ENCODE measurements at regions not wholly inside any gene's neighbourhood (a gene's known extent, or its start where the extent isn't known, plus 50 kb on each side); places are given as distances from the start of the nearest gene placed in this dataset.

GRCh38 chr7:25777969-25778708 is 373.9 kb upstream of the NFE2L3 start:
- Histone ChIP-seq H3K36me3 (ENCODE audit: control insufficient read depth, insufficient read depth, low read length) (no peaks in the 10 kb centered on the region), H3K27me3 (ENCODE audit: control insufficient read depth, insufficient read depth, low read length) (no peaks in the 10 kb centered on the region), H3K4me1 (ENCODE audit: control insufficient read depth, insufficient read depth, low read length) (no peaks in the 10 kb centered on the region), H3K9ac (ENCODE audit: low read depth, low read length) (no peak overlapping the region), H3K4me3 (ENCODE audit: low read depth, low read length) (no peak overlapping the region), H3K9me3 (ENCODE audit: control insufficient read depth, insufficient read depth, low read length) (no peaks in the 10 kb centered on the region)

DNA sequence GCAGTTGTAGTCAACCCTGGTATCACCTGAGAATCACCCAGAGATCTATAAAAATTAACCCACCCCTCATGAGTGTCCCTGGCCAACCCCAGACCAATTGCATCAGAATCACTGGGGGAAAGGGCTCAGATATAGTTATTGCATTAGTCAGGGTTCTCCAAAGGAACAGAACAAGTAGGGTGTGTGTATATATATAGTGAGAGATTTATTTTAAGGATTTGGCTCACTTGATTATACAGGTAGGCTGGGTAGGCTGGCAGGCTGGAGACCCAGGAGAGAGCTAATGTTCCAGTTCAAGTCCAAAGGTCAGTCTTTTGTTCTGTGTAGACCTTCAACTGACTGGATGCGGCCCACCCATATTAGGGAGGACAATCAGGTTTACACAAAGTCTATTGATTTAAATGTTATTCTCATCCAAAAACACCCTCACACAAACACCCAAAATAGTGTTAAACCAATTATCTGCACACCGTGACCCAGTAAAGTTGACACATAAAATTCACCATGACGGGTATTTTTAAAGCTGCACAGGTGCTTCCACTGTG is 372.9 kb upstream of the NFE2L3 start:
- Histone ChIP-seq H3K36me3 (ENCODE audit: control insufficient read depth, insufficient read depth, low read length) (no peaks in the 10 kb centered on the region), H3K4me3 (ENCODE audit: low read depth, low read length) (no peak overlapping the region), H3K9ac (ENCODE audit: low read depth, low read length) (no peak overlapping the region), H3K27me3 (ENCODE audit: control insufficient read depth, insufficient read depth, low read length) (no peaks in the 10 kb centered on the region), H3K4me1 (ENCODE audit: control insufficient read depth, insufficient read depth, low read length) (no peaks in the 10 kb centered on the region), H3K9me3 (ENCODE audit: control insufficient read depth, insufficient read depth, low read length) (no peaks in the 10 kb centered on the region)

- Histone ChIP-seq H3K4me1 (ENCODE audit: control insufficient read depth, insufficient read depth, low read length) (no peaks in the 10 kb centered on the region), H3K36me3 (ENCODE audit: control insufficient read depth, insufficient read depth, low read length) (no peaks in the 10 kb centered on the region), H3K9ac (ENCODE audit: low read depth, low read length) (no peak overlapping the region), H3K27me3 (ENCODE audit: control insufficient read depth, insufficient read depth, low read length) (no peaks in the 10 kb centered on the region), H3K9me3 (ENCODE audit: control insufficient read depth, insufficient read depth, low read length) (no peaks in the 10 kb centered on the region), H3K4me3 (ENCODE audit: low read depth, low read length) (no peak overlapping the region)
Measured at GRCh38 chr7:25780904-25781303, 371.1 kb upstream of the NFE2L3 start.

- Histone ChIP-seq H3K36me3 (ENCODE audit: control insufficient read depth, insufficient read depth, low read length) (no peaks in the 10 kb centered on the region), H3K4me3 (ENCODE audit: low read depth, low read length) (no peak overlapping the region), H3K4me1 (ENCODE audit: control insufficient read depth, insufficient read depth, low read length) (no peaks in the 10 kb centered on the region), H3K9me3 (ENCODE audit: control insufficient read depth, insufficient read depth, low read length) (no peaks in the 10 kb centered on the region), H3K27me3 (ENCODE audit: control insufficient read depth, insufficient read depth, low read length) (no peaks in the 10 kb centered on the region), H3K9ac (ENCODE audit: low read depth, low read length) (no peak overlapping the region)
Measured at GRCh38 chr7:25781704-25782103, 370.3 kb upstream of the NFE2L3 start.

DNA sequence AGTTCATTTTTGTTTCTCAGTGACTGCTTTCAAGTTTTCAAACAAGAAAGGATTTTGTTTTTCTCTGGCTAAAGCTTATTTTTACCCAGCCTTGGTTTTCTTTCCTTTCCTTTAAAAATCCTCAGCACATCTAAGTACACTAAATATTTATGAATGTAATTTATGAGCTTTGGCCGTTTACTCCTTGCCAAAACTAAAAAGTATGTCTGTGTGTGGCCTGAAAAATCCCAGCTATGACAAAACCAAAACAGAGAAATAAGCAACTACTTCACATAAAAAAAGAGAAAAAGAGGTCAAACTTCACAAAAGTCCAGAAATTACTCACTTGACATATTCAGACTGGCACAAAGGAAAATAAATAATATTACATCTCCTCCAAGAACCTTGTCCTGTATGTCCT is 365.1 kb upstream of the NFE2L3 start:
- Histone ChIP-seq H3K36me3 (ENCODE audit: control insufficient read depth, insufficient read depth, low read length) (no peaks in the 10 kb centered on the region), H3K27me3 (ENCODE audit: control insufficient read depth, insufficient read depth, low read length) (no peaks in the 10 kb centered on the region)

DNA sequence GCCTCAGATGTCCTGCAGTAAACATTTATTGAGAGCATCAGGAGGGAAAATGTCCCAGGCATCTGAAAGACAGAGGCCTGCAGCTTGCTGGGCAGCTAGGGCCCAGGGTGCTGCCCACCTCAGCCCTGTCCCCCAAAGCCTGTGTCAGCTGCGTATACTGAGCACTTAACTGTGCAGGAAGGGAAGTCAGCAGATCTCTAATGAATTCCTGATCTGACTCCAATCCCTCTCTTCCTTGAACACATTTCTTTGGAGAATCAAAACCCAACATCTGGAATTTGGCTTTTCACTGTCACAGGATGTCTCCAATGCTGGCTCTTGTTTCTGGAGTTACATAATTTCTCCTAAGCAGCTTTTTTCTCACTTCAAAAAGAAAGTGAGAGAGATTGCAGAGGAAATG is 364.7 kb upstream of the NFE2L3 start:
- Histone ChIP-seq H3K9ac (ENCODE audit: low read depth, low read length) (no peak overlapping the region), H3K27me3 (ENCODE audit: control insufficient read depth, insufficient read depth, low read length) (no peaks in the 10 kb centered on the region), H3K4me1 (ENCODE audit: control insufficient read depth, insufficient read depth, low read length) (no peaks in the 10 kb centered on the region), H3K4me3 (ENCODE audit: low read depth, low read length) (no peak overlapping the region), H3K36me3 (ENCODE audit: control insufficient read depth, insufficient read depth, low read length) (no peaks in the 10 kb centered on the region), H3K9me3 (ENCODE audit: control insufficient read depth, insufficient read depth, low read length) (no peaks in the 10 kb centered on the region)

More for the DNA sequence above, 365.1 kb upstream of the NFE2L3 start:
- no peaks in the 10 kb centered on the region for H3K9me3 ChIP-seq (ENCODE audit: control insufficient read depth, insufficient read depth, low read length)
- no peak overlapping the region for H3K4me3 ChIP-seq (ENCODE audit: low read depth, low read length)
- no peak overlapping the region for H3K9ac ChIP-seq (ENCODE audit: low read depth, low read length)
- H3K4me1 ChIP-seq (ENCODE audit: control insufficient read depth, insufficient read depth, low read length): no peaks in the 10 kb centered on the region

DNA sequence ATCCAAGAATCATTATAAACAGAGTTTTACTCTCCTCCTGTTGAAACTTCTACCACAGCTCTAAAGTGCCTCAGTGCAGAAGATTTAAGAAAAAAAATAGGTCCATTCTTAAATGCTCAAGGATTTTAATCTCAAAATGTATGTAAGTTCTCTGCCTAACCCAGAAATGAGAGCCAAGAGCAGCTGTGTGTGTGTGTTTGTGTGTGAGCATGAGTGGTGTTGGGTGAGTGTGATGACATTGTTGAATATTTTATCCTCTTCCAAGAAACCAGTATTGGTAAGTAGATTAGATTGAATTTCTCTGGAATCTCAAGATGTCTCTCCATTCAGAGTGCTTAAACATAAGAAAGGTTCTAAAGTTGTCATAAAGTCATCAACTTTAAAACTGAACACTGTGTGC is 363.6 kb upstream of the NFE2L3 start:
- H3K4me3 ChIP-seq (ENCODE audit: low read depth, low read length): no peak overlapping the region
- H3K9me3 ChIP-seq (ENCODE audit: control insufficient read depth, insufficient read depth, low read length): no peaks in the 10 kb centered on the region
- no peak overlapping the region for H3K9ac ChIP-seq (ENCODE audit: low read depth, low read length)
- no peaks in the 10 kb centered on the region for H3K4me1 ChIP-seq (ENCODE audit: control insufficient read depth, insufficient read depth, low read length)
- H3K36me3 ChIP-seq (ENCODE audit: control insufficient read depth, insufficient read depth, low read length): no peaks in the 10 kb centered on the region
- H3K27me3 ChIP-seq (ENCODE audit: control insufficient read depth, insufficient read depth, low read length): no peaks in the 10 kb centered on the region

- no peaks in the 10 kb centered on the region for H3K4me1 ChIP-seq (ENCODE audit: control insufficient read depth, insufficient read depth, low read length)
- no peaks in the 10 kb centered on the region for H3K9me3 ChIP-seq (ENCODE audit: control insufficient read depth, insufficient read depth, low read length)
- H3K27me3 ChIP-seq (ENCODE audit: control insufficient read depth, insufficient read depth, low read length): no peaks in the 10 kb centered on the region
- no peaks in the 10 kb centered on the region for H3K36me3 ChIP-seq (ENCODE audit: control insufficient read depth, insufficient read depth, low read length)
- no peak overlapping the region for H3K4me3 ChIP-seq (ENCODE audit: low read depth, low read length)
- no peak overlapping the region for H3K9ac ChIP-seq (ENCODE audit: low read depth, low read length)
Measured at GRCh38 chr7:25788961-25789620, 362.9 kb upstream of the NFE2L3 start.

GRCh38 chr7:25789701-25790640 is 362.0 kb upstream of the NFE2L3 start:
- no peaks in the 10 kb centered on the region for H3K4me1 ChIP-seq (ENCODE audit: control insufficient read depth, insufficient read depth, low read length)
- H3K36me3 ChIP-seq (ENCODE audit: control insufficient read depth, insufficient read depth, low read length): no peaks in the 10 kb centered on the region
- no peak overlapping the region for H3K4me3 ChIP-seq (ENCODE audit: low read depth, low read length)
- H3K9ac ChIP-seq (ENCODE audit: low read depth, low read length): no peak overlapping the region
- no peaks in the 10 kb centered on the region for H3K9me3 ChIP-seq (ENCODE audit: control insufficient read depth, insufficient read depth, low read length)
- H3K27me3 ChIP-seq (ENCODE audit: control insufficient read depth, insufficient read depth, low read length): no peaks in the 10 kb centered on the region

- no peak overlapping the region for H3K4me3 ChIP-seq (ENCODE audit: low read depth, low read length)
- no peaks in the 10 kb centered on the region for H3K36me3 ChIP-seq (ENCODE audit: control insufficient read depth, insufficient read depth, low read length)
- H3K9ac ChIP-seq (ENCODE audit: low read depth, low read length): no peak overlapping the region
- no peaks in the 10 kb centered on the region for H3K9me3 ChIP-seq (ENCODE audit: control insufficient read depth, insufficient read depth, low read length)
- no peaks in the 10 kb centered on the region for H3K27me3 ChIP-seq (ENCODE audit: control insufficient read depth, insufficient read depth, low read length)
- no peaks in the 10 kb centered on the region for H3K4me1 ChIP-seq (ENCODE audit: control insufficient read depth, insufficient read depth, low read length)
Measured at GRCh38 chr7:25790963-25791362, 361.0 kb upstream of the NFE2L3 start.

DNA sequence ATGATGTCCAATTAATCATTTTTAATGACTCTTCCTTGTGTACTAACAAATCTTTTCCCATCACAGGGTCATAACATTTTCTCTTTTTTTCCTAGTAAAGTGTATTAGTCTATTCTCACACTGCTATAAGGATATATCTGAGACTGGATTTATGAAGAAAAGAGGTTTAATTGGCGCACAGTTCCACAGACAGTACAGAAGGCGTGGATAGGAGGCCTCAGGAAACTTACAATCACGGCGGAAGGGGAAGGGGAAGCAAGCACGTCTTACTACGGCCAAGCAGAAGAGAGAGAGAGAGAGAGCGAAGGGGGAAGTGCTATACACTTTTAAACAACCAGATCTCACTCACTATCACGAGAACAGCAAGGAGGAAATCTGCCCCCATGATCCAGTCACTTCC is 359.4 kb upstream of the NFE2L3 start:
- no peaks in the 10 kb centered on the region for H3K4me1 ChIP-seq (ENCODE audit: control insufficient read depth, insufficient read depth, low read length)
- H3K36me3 ChIP-seq (ENCODE audit: control insufficient read depth, insufficient read depth, low read length): no peaks in the 10 kb centered on the region
- no peaks in the 10 kb centered on the region for H3K9me3 ChIP-seq (ENCODE audit: control insufficient read depth, insufficient read depth, low read length)

More for the DNA sequence above, 359.4 kb upstream of the NFE2L3 start:
- Histone ChIP-seq H3K27me3 (ENCODE audit: control insufficient read depth, insufficient read depth, low read length) (no peaks in the 10 kb centered on the region), H3K9ac (ENCODE audit: low read depth, low read length) (no peak overlapping the region), H3K4me3 (ENCODE audit: low read depth, low read length) (no peak overlapping the region)

All from iPS-15b (cell line).